Left lung (tissue), 4 donors: ENCODE measurements at regions not wholly inside any gene's neighbourhood (a gene's known extent, or its start where the extent isn't known, plus 50 kb on each side); places are given as distances from the start of the nearest gene placed in this dataset.

Experiments used
- ATAC-seq: fragments of 200-7000 bp; cut with Tn5 transposase; one replicate; pipeline ENCODE4 v1.9.1; 2020; ENCODE audit warnings: moderate library complexity
- DNase-seq, 4 donors: peaks; one replicate each; pipeline ENCODE4 v3.0.0-alpha.2; 2013 to 2020
- H3K27ac ChIP-seq, 2 donors: fragments of 200-600 bp; sonication (generic) in 1 of 2; one replicate each; pipeline versions ENCODE4 v1.5.0 to v1.8.0; 2020 to 2021
- H3K27me3 ChIP-seq, 2 donors: fragments of 200-600 bp; sonication (generic) in 1 of 2; one replicate each; pipeline versions ENCODE4 v1.5.0 to v1.8.0; 2020 to 2021
- H3K36me3 ChIP-seq, 2 donors: fragments of 200-600 bp; sonication (generic) in 1 of 2; one replicate each; pipeline versions ENCODE4 v1.5.0 to v1.8.0; 2020 to 2021
- H3K4me1 ChIP-seq, 2 donors: fragments of 200-600 bp; one replicate each; pipeline ENCODE4 v1.8.0; 2021
- H3K4me3 ChIP-seq, 2 donors: fragments of 200-600 bp; sonication (generic) in 1 of 2; one replicate each; pipeline versions ENCODE4 v1.5.0 to v1.8.0; 2020 to 2021; ENCODE audit warnings: mild to moderate bottlenecking in 1 of 2
- H3K9me3 ChIP-seq, 2 donors: fragments of 200-600 bp; sonication (generic) in 1 of 2; one replicate each; pipeline versions ENCODE4 v1.5.0 to v1.8.0; 2020 to 2021
- CTCF ChIP-seq, 2 donors: fragments of 200-600 bp; sonication (generic) in 1 of 2; IDR thresholded peaks; one replicate each; pipeline versions ENCODE4 v1.5.0 to v1.8.0; 2021; ENCODE audit warnings: antibody characterized with exemption in 2 of 2
- intact Hi-C, 2 donors: fragments of 100-400 bp; cut with DNase I; formaldehyde crosslinking; loops; one replicate each; pipeline versions ENCODE4 v1.11.2 to v1.14.2; 2022
- donor health status: DM: no; HTN: yes; CAD: no.
- donor health status: DM: no; HTN: no; CAD: no.

GRCh38 chr19:31119951-31120690 is 229.1 kb downstream of the TSHZ3 start:
- Histone ChIP-seq H3K4me3 (no peak overlapping the region), H3K27ac (no peak overlapping the region), H3K9me3 (no peaks in the 10 kb centered on the region), H3K36me3 (no peaks in the 10 kb centered on the region), H3K27me3 (no peaks in the 10 kb centered on the region), H3K4me1 (no peaks in the 10 kb centered on the region)
- intact Hi-C loops, result no loop called here
- DNase-seq (no peak), ATAC-seq (no peak)
- TF ChIP-seq CTCF (IDR thresholded peaks at IDR 0.05), result no peak

GRCh38 chr19:31118986-31119385 is 230.2 kb downstream of the TSHZ3 start:
- no peak overlapping the region for H3K27ac ChIP-seq
- ATAC-seq (no peak), DNase-seq (no peak)
- intact Hi-C loops, result no loop called here
- H3K36me3 ChIP-seq, result no peaks in the 10 kb centered on the region
- no peaks in the 10 kb centered on the region for H3K9me3 ChIP-seq
- TF ChIP-seq CTCF (IDR thresholded peaks at IDR 0.05), result no peak
- H3K27me3 ChIP-seq, result no peaks in the 10 kb centered on the region
- no peaks in the 10 kb centered on the region for H3K4me1 ChIP-seq
- no peak overlapping the region for H3K4me3 ChIP-seq

GRCh38 chr19:31118287-31118955 is 230.8 kb downstream of the TSHZ3 start:
- Histone ChIP-seq H3K9me3 (no peaks in the 10 kb centered on the region), H3K27ac (no peak overlapping the region), H3K27me3 (no peaks in the 10 kb centered on the region), H3K4me3 (no peak overlapping the region), H3K4me1 (no peaks in the 10 kb centered on the region), H3K36me3 (no peaks in the 10 kb centered on the region)
- DNase-seq, result no peak
- intact Hi-C loops, result no loop called here
- no peak for TF ChIP-seq CTCF (IDR thresholded peaks at IDR 0.05)
- no peak for ATAC-seq

- no peak for TF ChIP-seq CTCF (IDR thresholded peaks at IDR 0.05)
- intact Hi-C loops, result no loop called here
These were observed 234.7 kb downstream of the TSHZ3 start for GRCh38 chr19:31114585-31114984.

GRCh38 chr19:31113293-31113692 is 235.9 kb downstream of the TSHZ3 start:
- Histone ChIP-seq H3K4me1 (no peaks in the 10 kb centered on the region), H3K27me3 (peaks cover 0 to 25% of the 10 kb centered on the region in 2 donors), H3K9me3 (no peaks in the 10 kb centered on the region), H3K27ac (no peak overlapping the region), H3K36me3 (no peaks in the 10 kb centered on the region), H3K4me3 (no peak overlapping the region)
- intact Hi-C loops, result no loop called here
- no peak for TF ChIP-seq CTCF (IDR thresholded peaks at IDR 0.05)
- ATAC-seq (no peak), DNase-seq (no peak)

More at GRCh38 chr19:31114585-31114984, 234.7 kb downstream of the TSHZ3 start:
- Histone ChIP-seq H3K27me3 (peaks cover 0 to 14% of the 10 kb centered on the region in 2 donors), H3K4me3 (no peak overlapping the region), H3K4me1 (no peaks in the 10 kb centered on the region), H3K27ac (no peak overlapping the region), H3K36me3 (no peaks in the 10 kb centered on the region), H3K9me3 (no peaks in the 10 kb centered on the region)
- ATAC-seq (no peak), DNase-seq (no peak)
